Activated naive CD4-positive, alpha-beta T cell treated with anti-CD3 and anti-CD28 coated beads, Interleukin-2, amount 10 ng/mL, durations not matched to agents 7 days and 5 days (primary cell): ENCODE measurements at regions not wholly inside any gene's neighbourhood (a gene's known extent, or its start where the extent isn't known, plus 50 kb on each side); places are given as distances from the start of the nearest gene placed in this dataset.

Experiments
- CTCF ChIA-PET: fragments of 350-600 bp; sonication (Branson Sonifier 250); formaldehyde crosslinking; loops from one replicate; lab custom pipeline; 2021; ENCODE audit warnings: antibody characterized with exemption; lab: Charles Lee
- DNase-seq: peaks from one replicate; pipeline ENCODE4 v3.0.0-alpha.2; 2020
- H3K27ac Mint-ChIP-seq: one replicate; pipeline ENCODE4 v1.8.0; 2021; ENCODE audit warnings: mild to moderate bottlenecking, moderate library complexity, mixed read lengths
- H3K27me3 Mint-ChIP-seq: one replicate; pipeline ENCODE4 v1.8.0; 2021; ENCODE audit warnings: mild to moderate bottlenecking, mixed read lengths
- H3K36me3 Mint-ChIP-seq: one replicate; pipeline ENCODE4 v1.8.0; 2021; ENCODE audit warnings: mixed read lengths
- H3K4me1 Mint-ChIP-seq: one replicate; pipeline ENCODE4 v1.8.0; 2021; ENCODE audit warnings: mixed read lengths
- H3K4me3 Mint-ChIP-seq: one replicate; pipeline ENCODE4 v1.8.0; 2021; ENCODE audit warnings: mild to moderate bottlenecking, moderate library complexity, mixed read lengths
- H3K9me3 Mint-ChIP-seq: one replicate; pipeline ENCODE4 v1.8.0; 2021; ENCODE audit warnings: mixed read lengths

GRCh38 chr6:47160702-47161101 is 118.6 kb upstream of the ADGRF1 start:
- Mint-ChIP-seq H3K9me3 (no peaks in the 10 kb centered on the region), H3K36me3 (no peaks in the 10 kb centered on the region), H3K27me3 (no peaks in the 10 kb centered on the region), H3K4me3 (no peak overlapping the region), H3K27ac (no peak overlapping the region), H3K4me1 (no peaks in the 10 kb centered on the region)
- CTCF ChIA-PET, result no interaction called here
- no peak for DNase-seq

- Mint-ChIP-seq H3K36me3 (no peaks in the 10 kb centered on the region), H3K4me3 (no peak overlapping the region), H3K27me3 (no peaks in the 10 kb centered on the region), H3K27ac (no peak overlapping the region), H3K4me1 (no peaks in the 10 kb centered on the region), H3K9me3 (no peaks in the 10 kb centered on the region)
- no peak for DNase-seq
- CTCF ChIA-PET, result no interaction called here
These were observed 117.6 kb upstream of the ADGRF1 start for GRCh38 chr6:47159763-47160162.

GRCh38 chr6:47157653-47158219 is 115.6 kb upstream of the ADGRF1 start:
- Mint-ChIP-seq H3K36me3 (no peaks in the 10 kb centered on the region), H3K27me3 (no peaks in the 10 kb centered on the region), H3K4me1 (no peaks in the 10 kb centered on the region), H3K4me3 (no peak overlapping the region), H3K9me3 (no peaks in the 10 kb centered on the region), H3K27ac (no peak overlapping the region)
- DNase-seq, result no peak
- CTCF ChIA-PET, result no interaction called here

- Mint-ChIP-seq H3K4me1 (no peaks in the 10 kb centered on the region), H3K27ac (no peak overlapping the region), H3K9me3 (no peaks in the 10 kb centered on the region), H3K27me3 (no peaks in the 10 kb centered on the region), H3K36me3 (no peaks in the 10 kb centered on the region), H3K4me3 (no peak overlapping the region)
- CTCF ChIA-PET, result no interaction called here
- no peak for DNase-seq
These were observed 114.9 kb upstream of the ADGRF1 start for GRCh38 chr6:47157063-47157462.

- Mint-ChIP-seq H3K36me3 (no peaks in the 10 kb centered on the region), H3K27ac (no peak overlapping the region), H3K27me3 (no peaks in the 10 kb centered on the region), H3K4me3 (no peak overlapping the region), H3K4me1 (no peaks in the 10 kb centered on the region), H3K9me3 (no peaks in the 10 kb centered on the region)
- CTCF ChIA-PET, result no interaction called here
- DNase-seq, result no peak
These were observed 114.1 kb upstream of the ADGRF1 start for GRCh38 chr6:47156196-47156595.

GRCh38 chr6:47153404-47153755 is 111.2 kb upstream of the ADGRF1 start:
- Mint-ChIP-seq H3K27ac (no peak overlapping the region), H3K27me3 (peaks cover 7% of the 10 kb centered on the region)

GRCh38 chr6:47152666-47153403 is 110.7 kb upstream of the ADGRF1 start:
- peaks cover 7% of the 10 kb centered on the region for H3K27me3 Mint-ChIP-seq
- no peaks in the 10 kb centered on the region for H3K36me3 Mint-ChIP-seq
- no peaks in the 10 kb centered on the region for H3K9me3 Mint-ChIP-seq
- H3K27ac Mint-ChIP-seq, result no peak overlapping the region
- no peak overlapping the region for H3K4me3 Mint-ChIP-seq
- DNase-seq, result no peak
- CTCF ChIA-PET, result no interaction called here
- no peaks in the 10 kb centered on the region for H3K4me1 Mint-ChIP-seq

More at GRCh38 chr6:47153404-47153755, 111.2 kb upstream of the ADGRF1 start:
- no peak for DNase-seq
- Mint-ChIP-seq H3K4me3 (no peak overlapping the region), H3K9me3 (no peaks in the 10 kb centered on the region), H3K36me3 (no peaks in the 10 kb centered on the region), H3K4me1 (no peaks in the 10 kb centered on the region)
- CTCF ChIA-PET, result no interaction called here

GRCh38 chr6:47151232-47151898 is 109.2 kb upstream of the ADGRF1 start:
- Mint-ChIP-seq H3K9me3 (no peaks in the 10 kb centered on the region), H3K4me1 (no peaks in the 10 kb centered on the region), H3K27ac (no peak overlapping the region), H3K4me3 (no peak overlapping the region), H3K27me3 (peaks cover 11% of the 10 kb centered on the region), H3K36me3 (no peaks in the 10 kb centered on the region)
- DNase-seq, result no peak
- CTCF ChIA-PET, result no interaction called here

GRCh38 chr6:47149554-47149953 is 107.4 kb upstream of the ADGRF1 start:
- DNase-seq, result no peak
- Mint-ChIP-seq H3K27me3 (peaks cover 11% of the 10 kb centered on the region), H3K36me3 (no peaks in the 10 kb centered on the region), H3K4me3 (no peak overlapping the region), H3K27ac (no peak overlapping the region), H3K9me3 (no peaks in the 10 kb centered on the region), H3K4me1 (no peaks in the 10 kb centered on the region)
- CTCF ChIA-PET, result no interaction called here

GRCh38 chr6:47149066-47149465 is 106.9 kb upstream of the ADGRF1 start:
- Mint-ChIP-seq H3K27ac (no peak overlapping the region), H3K4me1 (no peaks in the 10 kb centered on the region), H3K9me3 (no peaks in the 10 kb centered on the region), H3K4me3 (no peak overlapping the region), H3K36me3 (no peaks in the 10 kb centered on the region), H3K27me3 (peaks cover 11% of the 10 kb centered on the region)
- CTCF ChIA-PET, result no interaction called here
- DNase-seq, result no peak

- CTCF ChIA-PET, result no interaction called here
These were observed 105.8 kb upstream of the ADGRF1 start for GRCh38 chr6:47147836-47148344.

GRCh38 chr6:47147175-47147727 is 105.1 kb upstream of the ADGRF1 start:
- no peaks in the 10 kb centered on the region for H3K9me3 Mint-ChIP-seq
- H3K36me3 Mint-ChIP-seq, result no peaks in the 10 kb centered on the region
- CTCF ChIA-PET, result no interaction called here
- no peak overlapping the region for H3K4me3 Mint-ChIP-seq
- no peak overlapping the region for H3K27ac Mint-ChIP-seq
- no peaks in the 10 kb centered on the region for H3K4me1 Mint-ChIP-seq
- H3K27me3 Mint-ChIP-seq, result peaks cover 16% of the 10 kb centered on the region
- no peak for DNase-seq

More at GRCh38 chr6:47147836-47148344, 105.8 kb upstream of the ADGRF1 start:
- DNase-seq, result no peak
- H3K27me3 Mint-ChIP-seq, result peaks cover 14% of the 10 kb centered on the region
- no peaks in the 10 kb centered on the region for H3K9me3 Mint-ChIP-seq
- no peak overlapping the region for H3K4me3 Mint-ChIP-seq
- no peaks in the 10 kb centered on the region for H3K36me3 Mint-ChIP-seq
- H3K4me1 Mint-ChIP-seq, result no peaks in the 10 kb centered on the region
- no peak overlapping the region for H3K27ac Mint-ChIP-seq

GRCh38 chr6:47146431-47147174 is 104.5 kb upstream of the ADGRF1 start:
- DNase-seq, result no peak
- H3K36me3 Mint-ChIP-seq, result no peaks in the 10 kb centered on the region
- CTCF ChIA-PET, result no interaction called here
- no peak overlapping the region for H3K27ac Mint-ChIP-seq
- H3K27me3 Mint-ChIP-seq, result peaks cover 16% of the 10 kb centered on the region
- no peaks in the 10 kb centered on the region for H3K9me3 Mint-ChIP-seq
- H3K4me1 Mint-ChIP-seq, result no peaks in the 10 kb centered on the region
- H3K4me3 Mint-ChIP-seq, result no peak overlapping the region

- H3K4me1 Mint-ChIP-seq, result no peaks in the 10 kb centered on the region
- CTCF ChIA-PET, result no interaction called here
- H3K36me3 Mint-ChIP-seq, result no peaks in the 10 kb centered on the region
- DNase-seq, result no peak
- no peak overlapping the region for H3K27ac Mint-ChIP-seq
- H3K9me3 Mint-ChIP-seq, result no peaks in the 10 kb centered on the region
- peaks cover 16% of the 10 kb centered on the region for H3K27me3 Mint-ChIP-seq
- no peak overlapping the region for H3K4me3 Mint-ChIP-seq
These were observed 103.1 kb upstream of the ADGRF1 start for GRCh38 chr6:47145212-47145611.
